Activated CD4-positive, alpha-beta T cell treated with anti-CD3 and anti-CD28 coated beads, Interleukin-2, amount 10 ng/mL, durations not matched to agents 24 days and 14 days (primary cell): ENCODE measurements at regions not wholly inside any gene's neighbourhood (a gene's known extent, or its start where the extent isn't known, plus 50 kb on each side); places are given as distances from the start of the nearest gene placed in this dataset.

Experiments
- DNase-seq: peaks from one replicate; pipeline ENCODE4 v3.0.0; 2022
- H3K27ac Mint-ChIP-seq: one replicate; pipeline ENCODE4 v1.8.0; 2022; ENCODE audit warnings: mild to moderate bottlenecking, mixed read lengths
- H3K27me3 Mint-ChIP-seq: one replicate; pipeline ENCODE4 v1.8.0; 2022; ENCODE audit warnings: mixed read lengths
- H3K36me3 Mint-ChIP-seq: one replicate; pipeline ENCODE4 v1.8.0; 2022; ENCODE audit warnings: low read depth, mild to moderate bottlenecking, mixed read lengths
- H3K4me1 Mint-ChIP-seq: one replicate; pipeline ENCODE4 v1.8.0; 2021; ENCODE audit warnings: mixed read lengths
- H3K4me3 Mint-ChIP-seq: one replicate; pipeline ENCODE4 v1.8.0; 2022; ENCODE audit warnings: mild to moderate bottlenecking, moderate library complexity, mixed read lengths
- H3K9me3 Mint-ChIP-seq: one replicate; pipeline ENCODE4 v1.8.0; 2021; ENCODE audit warnings: mixed read lengths
- intact Hi-C: fragments of 100-400 bp; cut with micrococcal nuclease; formaldehyde crosslinking; loops from one replicate; pipeline ENCODE4 v1.15.1; 2023

DNA sequence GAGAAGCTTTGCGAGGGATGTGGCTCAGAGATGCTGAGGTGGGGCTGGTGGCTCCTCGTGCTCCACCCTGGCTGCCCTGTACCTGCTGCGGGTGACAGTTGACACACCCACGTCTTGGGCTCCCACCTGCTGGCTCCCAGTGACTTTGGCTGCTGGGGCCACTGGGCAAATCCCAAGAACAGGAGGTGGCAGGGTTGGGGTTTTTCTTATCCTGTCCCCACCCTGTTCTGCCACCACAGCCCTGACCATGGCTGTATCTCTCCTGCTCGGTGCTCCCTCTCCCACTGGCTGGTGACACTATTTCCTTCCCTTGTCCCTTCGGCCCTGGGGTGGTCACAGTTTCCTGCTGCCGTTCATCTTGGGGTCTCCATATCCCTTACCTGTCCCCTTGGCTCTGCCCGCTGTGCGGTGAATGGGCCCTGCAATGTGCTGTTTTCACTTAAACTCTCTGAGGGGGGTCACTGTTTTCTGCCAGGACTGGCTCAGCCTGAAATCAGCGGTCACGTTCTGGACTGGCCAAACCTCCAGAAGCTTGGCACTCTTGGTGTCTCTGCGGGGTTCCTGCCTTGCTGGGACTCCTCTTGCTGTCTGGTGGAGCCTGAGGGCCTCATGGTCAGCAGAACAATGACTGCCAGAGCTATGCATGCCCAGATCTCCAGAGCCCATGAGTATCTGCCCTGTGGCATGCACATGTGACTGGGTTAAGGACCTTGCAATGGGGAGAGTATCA, 144.2 kb downstream of the IRF8 start:
- Mint-ChIP-seq H3K4me1 (peaks cover 11% of the 10 kb centered on the region), H3K36me3 (no peaks in the 10 kb centered on the region), H3K27ac (no peak overlapping the region), H3K4me3 (no peak overlapping the region), H3K27me3 (peaks cover 28% of the 10 kb centered on the region), H3K9me3 (no peaks in the 10 kb centered on the region)
- no peak for DNase-seq
- intact Hi-C loops, result no loop called here

DNA sequence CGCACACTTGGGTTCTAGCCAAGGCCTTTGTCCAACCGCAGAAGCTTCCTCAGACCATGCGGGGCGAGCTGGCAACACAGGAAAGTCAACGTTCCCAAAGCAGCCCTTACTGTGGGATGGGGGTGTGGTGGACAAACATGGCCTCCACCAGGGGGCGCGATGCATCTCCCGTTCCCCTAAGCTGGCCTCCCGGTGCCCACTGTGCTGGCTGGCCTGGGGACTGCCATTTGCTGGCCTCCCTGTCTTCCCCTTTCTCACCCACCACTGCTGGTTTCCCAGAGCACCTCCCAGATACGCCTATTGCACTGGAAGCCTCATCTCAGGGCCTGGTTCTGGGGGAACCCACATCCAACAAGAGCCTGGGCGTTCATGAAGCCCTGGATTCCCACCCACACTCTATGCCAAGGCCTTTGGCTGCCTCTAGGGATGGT, 145.3 kb downstream of the IRF8 start:
- no peak overlapping the region for H3K27ac Mint-ChIP-seq
- no peaks in the 10 kb centered on the region for H3K36me3 Mint-ChIP-seq
- no peak overlapping the region for H3K4me3 Mint-ChIP-seq
- H3K4me1 Mint-ChIP-seq, result peaks cover 7% of the 10 kb centered on the region
- H3K9me3 Mint-ChIP-seq, result no peaks in the 10 kb centered on the region
- intact Hi-C loops, result no loop called here
- DNase-seq, result peak; percentile 76
- H3K27me3 Mint-ChIP-seq, result peaks cover 32% of the 10 kb centered on the region

DNA sequence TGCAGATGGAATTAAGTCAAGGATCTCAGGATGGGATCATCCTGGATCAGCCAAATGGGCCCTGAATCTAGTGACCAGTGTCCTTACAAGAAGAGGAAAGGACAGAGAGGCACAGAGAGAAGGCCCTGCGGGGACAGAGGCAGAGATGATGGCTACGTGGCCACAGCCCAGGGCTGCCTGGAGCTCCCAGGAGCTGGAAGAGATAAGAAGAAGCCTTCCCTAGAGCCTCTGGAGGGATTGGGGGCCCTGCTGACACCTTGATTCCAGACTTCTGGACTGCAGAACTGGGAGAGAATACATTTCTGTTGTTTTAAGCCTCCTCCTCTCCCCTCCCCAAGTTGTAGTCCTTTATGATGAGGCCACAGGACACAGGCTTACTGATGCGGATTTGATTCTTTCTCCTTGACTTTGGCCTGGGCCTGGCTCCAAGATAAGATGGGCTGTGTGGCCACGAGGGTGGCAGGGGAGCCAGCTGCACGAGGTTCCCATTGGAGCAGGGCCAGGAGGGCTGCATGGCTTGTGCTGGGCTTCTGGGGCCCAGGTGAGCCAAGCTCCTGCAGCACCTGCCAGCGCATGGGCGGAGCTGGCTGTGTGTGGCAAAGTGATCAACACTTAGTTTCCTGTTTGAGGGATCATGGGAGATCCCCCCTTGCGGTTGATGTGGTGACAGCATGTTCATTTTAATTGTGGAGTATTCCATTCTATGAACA, 146.1 kb downstream of the IRF8 start:
- DNase-seq, result peak; percentile 73
- Mint-ChIP-seq H3K27me3 (peaks cover 32% of the 10 kb centered on the region), H3K36me3 (no peaks in the 10 kb centered on the region), H3K4me3 (no peak overlapping the region), H3K27ac (no peak overlapping the region), H3K9me3 (no peaks in the 10 kb centered on the region), H3K4me1 (peaks cover 5% of the 10 kb centered on the region)
- intact Hi-C loops, result no loop called here

DNA sequence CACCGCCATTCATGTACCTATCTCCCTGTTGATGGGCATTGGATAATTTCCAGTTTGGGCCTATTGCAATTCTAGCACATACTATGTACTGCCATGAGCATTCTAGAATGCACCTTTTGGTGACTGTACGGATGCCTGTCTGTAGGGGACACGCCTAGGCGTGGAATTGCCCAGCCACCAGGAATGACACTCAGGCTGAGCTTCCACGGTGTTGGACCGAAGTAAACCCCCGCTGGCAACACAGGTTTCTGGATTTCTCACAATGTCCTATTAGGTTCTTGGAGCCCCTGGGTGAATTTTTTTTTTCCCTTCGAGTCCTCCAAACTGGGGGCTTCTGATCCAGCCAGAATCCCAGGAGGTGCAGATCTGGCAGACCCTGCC, 146.6 kb downstream of the IRF8 start:
- Mint-ChIP-seq H3K36me3 (no peaks in the 10 kb centered on the region), H3K4me3 (no peak overlapping the region), H3K9me3 (no peaks in the 10 kb centered on the region), H3K27ac (no peak overlapping the region), H3K27me3 (peaks cover 32% of the 10 kb centered on the region), H3K4me1 (peaks cover 5% of the 10 kb centered on the region)
- DNase-seq, result no peak
- intact Hi-C loops, result no loop called here

DNA sequence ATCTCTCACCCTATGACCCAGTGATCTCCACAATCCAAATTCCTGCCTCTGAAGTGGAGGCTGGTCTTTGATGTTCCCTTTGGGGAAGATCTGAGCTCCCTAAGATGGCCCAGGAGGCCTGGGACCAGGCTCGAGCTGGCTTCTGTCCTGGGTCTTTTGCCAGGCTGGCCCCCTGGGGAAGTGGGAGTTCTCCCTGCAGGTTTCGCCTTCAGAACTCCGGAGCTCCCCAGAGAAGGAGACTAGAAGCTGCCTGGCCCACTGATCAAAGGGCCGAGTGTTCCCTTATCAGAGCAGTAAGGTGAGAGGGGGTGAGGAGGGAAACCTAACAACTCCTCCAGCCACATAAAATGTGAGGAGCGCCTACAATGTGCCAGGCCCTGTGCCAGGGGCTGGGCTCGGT, 147.1 kb downstream of the IRF8 start:
- Mint-ChIP-seq H3K27ac (peak overlapping the region; percentile 62), H3K4me3 (no peak overlapping the region), H3K9me3 (no peaks in the 10 kb centered on the region), H3K27me3 (peaks cover 32% of the 10 kb centered on the region), H3K36me3 (no peaks in the 10 kb centered on the region), H3K4me1 (peaks cover 5% of the 10 kb centered on the region)
- no peak for DNase-seq
- intact Hi-C loops, result no loop called here

DNA sequence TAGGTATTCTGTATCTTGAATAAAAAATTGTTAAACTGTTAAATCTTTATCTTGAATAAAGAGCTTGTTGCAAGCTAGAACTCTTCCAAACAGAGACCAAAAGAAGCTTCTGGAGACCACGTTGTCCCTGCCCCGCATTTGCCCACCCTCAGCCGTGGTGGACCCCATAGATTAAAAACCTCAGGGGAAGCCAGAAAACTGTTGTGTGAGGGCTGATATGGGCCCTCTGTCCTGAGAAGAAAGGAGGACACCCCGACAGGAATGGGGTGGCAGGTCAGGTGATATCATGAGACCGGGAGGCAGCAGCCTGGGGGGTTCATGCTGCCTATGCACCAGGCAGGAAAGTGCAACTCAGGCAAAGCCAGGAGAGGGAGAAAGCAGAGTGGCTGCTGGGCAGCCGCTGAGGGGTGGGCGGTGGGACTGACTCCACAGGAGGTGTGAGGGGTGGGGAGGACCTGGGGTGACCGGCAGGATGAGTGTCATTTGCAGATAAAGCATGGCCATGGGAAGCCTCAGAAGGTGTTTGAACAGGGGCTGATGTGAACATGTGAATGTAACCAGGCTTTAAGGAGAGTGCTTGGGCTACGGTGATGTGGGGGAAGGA, 147.8 kb downstream of the IRF8 start:
- Mint-ChIP-seq H3K4me3 (no peak overlapping the region), H3K27me3 (peaks cover 29% of the 10 kb centered on the region), H3K27ac (no peak overlapping the region), H3K4me1 (peaks cover 5% of the 10 kb centered on the region), H3K9me3 (no peaks in the 10 kb centered on the region), H3K36me3 (no peaks in the 10 kb centered on the region)
- intact Hi-C loops, result no loop called here
- DNase-seq, result no peak

DNA sequence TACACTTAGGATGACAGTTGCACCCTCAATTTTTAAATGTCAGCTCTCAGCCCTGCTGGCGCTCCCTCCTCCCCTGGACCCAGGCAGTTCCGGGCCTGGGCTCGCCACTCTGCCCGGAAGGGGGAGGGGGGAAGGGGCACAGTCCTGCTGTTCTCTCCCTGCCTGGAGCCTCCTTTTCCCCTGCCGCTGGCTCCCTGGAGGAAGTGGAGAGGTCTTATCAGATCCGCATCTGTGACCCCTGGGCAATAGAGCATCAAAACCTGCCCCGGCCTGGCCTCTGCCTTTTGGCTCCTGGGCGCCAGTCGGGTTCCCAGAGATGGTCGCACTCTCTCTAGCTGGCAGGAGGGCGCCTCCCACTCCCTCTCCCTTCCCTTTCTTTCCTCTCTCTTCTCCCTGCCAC, 149.3 kb downstream of the IRF8 start:
- H3K4me1 Mint-ChIP-seq, result peaks cover 5% of the 10 kb centered on the region
- no peak overlapping the region for H3K4me3 Mint-ChIP-seq
- peaks cover 22% of the 10 kb centered on the region for H3K27me3 Mint-ChIP-seq
- no peaks in the 10 kb centered on the region for H3K36me3 Mint-ChIP-seq
- intact Hi-C loops, result no loop called here
- no peak overlapping the region for H3K27ac Mint-ChIP-seq
- H3K9me3 Mint-ChIP-seq, result no peaks in the 10 kb centered on the region
- no peak for DNase-seq

DNA sequence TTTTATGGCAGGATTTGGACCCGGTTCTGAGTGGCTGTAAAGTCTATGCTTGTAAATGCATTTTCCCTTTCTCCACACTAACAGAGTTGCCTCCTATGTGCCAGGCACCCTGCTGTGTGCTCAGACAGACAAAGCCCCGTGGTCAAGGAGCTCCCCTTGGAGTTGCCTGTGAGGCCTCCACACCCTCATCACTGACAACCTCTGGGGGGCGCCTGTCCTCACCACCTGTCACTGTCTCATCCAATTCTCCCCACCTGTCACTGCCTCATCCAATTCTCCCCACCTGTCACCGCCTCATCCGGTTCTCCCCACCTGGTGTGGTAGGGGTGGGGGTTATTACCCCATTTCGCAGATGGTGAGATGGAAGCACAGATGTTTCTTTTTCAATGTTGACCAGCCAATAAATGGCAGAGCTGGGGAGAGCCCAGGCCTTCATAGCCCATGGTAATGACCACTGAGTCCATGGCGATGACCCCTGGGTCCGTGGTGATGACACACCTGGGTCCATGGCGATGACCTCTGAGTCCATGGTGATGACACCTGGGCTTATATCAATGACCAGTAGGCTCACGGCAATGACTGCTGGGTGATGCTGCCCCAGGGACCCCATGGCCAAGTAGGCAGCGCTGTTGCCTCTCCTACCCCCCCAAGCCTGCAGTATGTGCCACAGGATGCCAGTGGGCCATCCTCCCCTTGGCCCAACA, 150.1 kb downstream of the IRF8 start:
- Mint-ChIP-seq H3K9me3 (no peaks in the 10 kb centered on the region), H3K4me3 (no peak overlapping the region), H3K27ac (no peak overlapping the region), H3K27me3 (peaks cover 23% of the 10 kb centered on the region), H3K4me1 (peaks cover 5% of the 10 kb centered on the region), H3K36me3 (no peaks in the 10 kb centered on the region)
- intact Hi-C loops, result no loop called here
- DNase-seq, result no peak

DNA sequence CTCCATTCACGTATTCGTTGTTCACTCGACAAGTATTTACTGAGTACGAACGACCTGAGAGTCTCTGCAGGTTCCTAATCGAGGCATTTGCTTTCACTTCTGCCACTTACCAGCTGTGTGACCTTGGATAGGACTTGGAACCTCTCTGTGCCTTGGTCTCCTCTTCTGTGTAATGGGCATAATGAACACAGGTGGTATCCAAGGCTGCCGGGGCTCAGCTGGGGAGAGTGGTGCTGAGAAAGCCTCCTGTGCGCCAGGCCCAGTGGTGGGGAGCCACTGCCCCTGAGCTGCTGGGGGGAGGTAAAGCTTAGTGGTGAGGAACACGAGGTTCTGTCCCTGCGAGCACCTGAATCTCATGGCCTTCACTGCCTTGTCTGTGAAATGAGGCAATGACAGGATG, 150.7 kb downstream of the IRF8 start:
- Mint-ChIP-seq H3K4me3 (no peak overlapping the region), H3K4me1 (peaks cover 5% of the 10 kb centered on the region), H3K9me3 (no peaks in the 10 kb centered on the region), H3K27me3 (peaks cover 23% of the 10 kb centered on the region), H3K36me3 (no peaks in the 10 kb centered on the region), H3K27ac (no peak overlapping the region)
- no peak for DNase-seq
- intact Hi-C loops, result no loop called here

DNA sequence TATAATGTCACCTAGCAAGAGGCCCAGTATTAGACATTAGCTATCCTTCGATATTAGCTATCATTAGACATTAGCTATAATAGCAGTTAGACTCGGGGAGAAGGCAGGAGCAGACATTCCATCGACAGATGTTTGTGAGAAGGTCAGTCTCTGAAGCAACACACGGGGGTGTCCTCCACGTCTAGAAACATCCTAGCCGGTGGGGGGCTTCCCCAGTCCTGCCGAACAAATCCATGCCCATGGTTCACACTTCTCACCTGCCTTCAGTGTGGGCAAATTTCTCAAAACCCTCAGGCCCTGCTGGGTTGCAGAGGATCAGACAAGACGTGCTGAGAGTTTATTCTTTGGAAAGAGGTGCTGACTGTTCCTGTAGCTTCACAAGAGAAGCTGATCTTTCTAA, 151.1 kb downstream of the IRF8 start:
- intact Hi-C loops, result no loop called here
- H3K4me1 Mint-ChIP-seq, result peaks cover 4% of the 10 kb centered on the region
- H3K9me3 Mint-ChIP-seq, result no peaks in the 10 kb centered on the region

DNA sequence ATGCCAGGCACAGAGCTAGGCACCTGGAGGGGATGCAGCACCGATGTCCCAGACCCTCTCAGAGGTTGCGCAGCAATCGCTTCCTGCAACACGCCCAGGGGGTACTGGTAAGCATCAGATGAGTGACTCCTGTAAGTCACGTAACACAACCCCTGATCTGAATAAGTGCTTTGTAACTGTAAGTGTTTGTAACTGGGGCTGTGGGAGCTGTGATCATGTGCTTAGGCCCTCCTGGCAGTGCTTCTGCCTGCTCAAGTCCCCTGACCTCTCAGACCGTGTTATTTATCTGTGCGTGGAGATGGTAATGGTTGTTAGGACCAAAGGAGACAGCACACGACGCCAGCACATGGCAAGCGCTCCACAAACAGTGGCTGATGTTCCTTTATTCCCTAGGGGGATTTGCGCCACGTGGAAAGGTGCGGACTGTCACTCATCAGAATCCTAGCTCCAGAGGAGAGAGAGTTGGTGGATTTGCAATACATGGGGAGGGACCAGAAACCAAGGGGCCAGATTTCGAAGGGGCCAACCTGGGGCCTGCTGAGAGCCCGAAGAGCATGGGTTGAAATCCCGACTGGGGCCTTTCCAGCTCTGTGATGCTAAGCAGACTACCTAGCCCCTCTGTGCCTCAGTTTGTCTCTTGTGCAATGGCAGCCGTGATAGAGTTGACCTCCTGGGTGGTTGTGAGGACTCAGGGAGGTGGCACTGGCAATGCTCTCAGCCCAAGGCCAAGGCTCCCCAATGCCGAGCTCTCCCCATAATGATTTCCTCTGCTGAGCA, 151.8 kb downstream of the IRF8 start:
- Mint-ChIP-seq H3K27me3 (peaks cover 23% of the 10 kb centered on the region), H3K4me1 (no peaks in the 10 kb centered on the region), H3K36me3 (no peaks in the 10 kb centered on the region), H3K9me3 (no peaks in the 10 kb centered on the region), H3K4me3 (no peak overlapping the region), H3K27ac (no peak overlapping the region)
- DNase-seq, result no peak
- intact Hi-C loops, result no loop called here

More for the DNA sequence above, 151.1 kb downstream of the IRF8 start:
- Mint-ChIP-seq H3K36me3 (no peaks in the 10 kb centered on the region), H3K4me3 (no peak overlapping the region), H3K27ac (no peak overlapping the region), H3K27me3 (peaks cover 23% of the 10 kb centered on the region)
- DNase-seq, result no peak

DNA sequence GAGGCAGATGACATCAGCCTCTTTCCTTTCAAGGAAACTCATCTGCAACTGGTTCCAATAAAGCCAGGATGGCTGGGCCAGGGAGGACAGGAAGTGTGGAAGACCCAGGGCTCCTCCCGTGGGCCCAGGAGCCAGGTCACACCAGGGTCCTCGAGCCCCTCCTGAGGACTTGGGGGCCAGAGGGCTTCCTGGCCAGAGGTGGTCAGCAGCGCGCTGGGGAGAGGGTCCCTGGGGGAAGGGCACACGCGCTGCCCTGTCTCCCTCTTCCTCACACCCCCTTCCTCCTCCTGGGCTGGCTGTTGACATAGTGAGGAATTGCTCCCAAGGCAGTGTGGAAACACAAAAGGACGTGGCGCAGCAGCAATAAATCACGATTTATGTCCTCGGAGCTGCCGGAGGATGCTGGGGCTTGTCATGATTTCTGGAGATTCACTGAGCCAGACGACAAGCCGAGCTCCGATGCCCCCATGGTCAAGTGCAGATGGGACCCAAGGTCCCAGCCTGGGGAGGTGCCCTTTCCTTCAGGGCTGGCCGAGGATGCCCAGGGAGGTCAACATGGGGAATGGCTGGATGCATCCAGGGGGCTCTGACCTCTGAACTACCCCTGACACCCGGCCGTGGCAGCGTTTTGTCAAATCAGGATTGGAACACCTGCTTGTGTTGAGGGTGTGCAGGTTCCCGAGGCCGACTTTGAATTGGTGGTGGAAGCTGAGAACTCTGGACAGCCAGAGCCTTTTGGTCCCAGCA, 152.6 kb downstream of the IRF8 start:
- DNase-seq, result no peak
- Mint-ChIP-seq H3K27me3 (peaks cover 18% of the 10 kb centered on the region), H3K36me3 (no peaks in the 10 kb centered on the region), H3K27ac (no peak overlapping the region), H3K4me3 (no peak overlapping the region), H3K4me1 (no peaks in the 10 kb centered on the region), H3K9me3 (no peaks in the 10 kb centered on the region)
- intact Hi-C loops, result no loop called here

DNA sequence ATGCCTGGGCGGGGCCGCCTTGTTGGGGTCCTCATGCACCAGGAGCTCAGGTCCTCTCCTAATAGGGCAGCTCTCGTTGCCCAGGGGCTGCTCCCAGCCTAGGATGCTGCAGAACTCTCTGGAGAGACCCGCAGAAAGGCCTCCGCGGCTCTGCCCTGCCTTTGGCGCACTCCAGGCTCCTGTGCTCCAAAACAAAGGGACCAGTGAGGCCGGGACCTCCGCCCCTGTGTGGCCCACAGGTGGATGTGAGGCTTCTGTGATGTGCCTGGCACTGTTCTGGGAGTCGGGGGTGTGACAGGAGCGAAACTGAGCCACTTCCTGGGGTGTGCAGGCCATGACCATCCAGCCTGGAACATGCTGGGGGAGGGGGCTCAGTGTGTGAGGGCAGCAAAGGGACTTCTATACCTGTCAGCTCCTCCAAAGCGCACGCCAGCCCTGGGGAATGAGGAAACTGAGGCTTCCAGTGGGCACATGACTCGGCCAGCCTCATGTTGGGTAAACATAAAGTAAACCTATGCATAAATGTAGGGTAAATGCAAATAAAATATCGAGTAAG, 153.2 kb downstream of the IRF8 start:
- Mint-ChIP-seq H3K36me3 (no peaks in the 10 kb centered on the region), H3K4me1 (no peaks in the 10 kb centered on the region), H3K4me3 (no peak overlapping the region), H3K27me3 (peaks cover 12% of the 10 kb centered on the region), H3K27ac (no peak overlapping the region), H3K9me3 (no peaks in the 10 kb centered on the region)
- no peak for DNase-seq
- intact Hi-C loops, result no loop called here
